ENCODE measurements at regions not wholly inside any gene's neighbourhood (a gene's known extent, or its start where the extent isn't known, plus 50 kb on each side); places are given as distances from the start of the nearest gene placed in this dataset.

- Histone ChIP-seq H3K9me3 (ENCODE audit: control extremely low read depth in 1 of 3, control insufficient read depth in 2 of 3, insufficient read depth in 1 of 3, low read length in 2 of 3) (no peaks in the 10 kb centered on the region), H3K9ac (ENCODE audit: low read length) (no peak overlapping the region), H2AFZ (ENCODE audit: insufficient read depth, low read depth, low read length, poor library complexity, severe bottlenecking) (no peak overlapping the region), H3K27me3 (replicated peaks in 1 of 4; ENCODE audit: control extremely low read depth in 1 of 4, control insufficient read depth in 3 of 4, insufficient read depth in 4 of 4, low read length in 3 of 4) (no peaks in the 10 kb centered on the region), H3K27ac (ENCODE audit: low read length in 2 of 2) (no peak overlapping the region), H3K4me2 (replicated peaks; ENCODE audit: low read depth, low read length, poor library complexity, severe bottlenecking) (no peak overlapping the region), H3K79me2 (ENCODE audit: control insufficient read depth, insufficient read depth, low read length) (no peaks in the 10 kb centered on the region), H3K4me3 (ENCODE audit: control extremely low read depth in 1 of 5, extremely low read depth in 1 of 5, insufficient read depth in 1 of 5, low read depth in 2 of 5, low read length in 4 of 5) (no peak overlapping the region), H3K4me1 (ENCODE audit: control insufficient read depth in 2 of 2, insufficient read depth in 2 of 2, low read length in 2 of 2) (no peaks in the 10 kb centered on the region), H4K20me1 (ENCODE audit: control insufficient read depth, insufficient read depth, low read length, poor library complexity, severe bottlenecking) (no peaks in the 10 kb centered on the region), H3K36me3 (replicated peaks in 1 of 2; ENCODE audit: control extremely low read depth in 1 of 2, control insufficient read depth in 1 of 2, extremely low read depth in 1 of 2, insufficient read depth in 2 of 2, low read length in 1 of 2) (no peaks in the 10 kb centered on the region)
- DNase-seq = no peak
- intact Hi-C loops (cut with micrococcal nuclease) = no loop called here
- Mint-ChIP-seq H3K4me1 (no peaks in the 10 kb centered on the region), H3K27ac (no peak overlapping the region), H3K9me3 (ENCODE audit: insufficient read depth) (no peaks in the 10 kb centered on the region), H3K4me3 (no peak overlapping the region), H3K27me3 (no peaks in the 10 kb centered on the region)
- WGBS (ENCODE audit: insufficient coverage) = 56% methylated on average over 1 of the region's 2 CpGs
- POLR2A ChIA-PET = no interaction called here
- CTCF ChIA-PET = no interaction called here
- no peak for ATAC-seq (ENCODE audit: low read depth)
- TF ChIP-seq EZH2 (IDR thresholded peaks at IDR 0.05; ENCODE audit: borderline replicate concordance, insufficient read depth, low read depth, low read length, poor library complexity, severe bottlenecking) = no peak
- TF ChIP-seq CTCF (IDR thresholded peaks at IDR 0.05) = no peak
Observed at GRCh38 chr2:126344493-126344892, 311.5 kb upstream of the GYPC start.

DNA sequence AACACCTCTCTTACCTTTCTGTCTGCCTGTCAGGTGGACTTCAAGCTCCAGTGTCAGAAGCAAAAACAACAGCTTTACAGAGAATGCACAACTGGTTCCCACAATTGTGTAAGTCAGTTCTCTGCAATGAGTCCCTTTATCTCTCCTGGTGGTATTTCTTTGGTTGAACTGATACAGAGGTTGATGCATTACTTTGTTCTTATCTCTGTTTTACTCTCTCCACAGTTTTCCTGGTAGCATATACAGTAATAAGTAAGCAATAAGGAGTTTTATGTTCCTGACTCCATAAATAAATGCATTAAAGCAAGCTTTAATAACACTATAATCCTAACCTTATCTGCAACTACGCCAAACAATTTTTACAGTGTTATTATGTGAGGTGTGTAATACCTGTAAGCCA lies 310.3 kb upstream of the GYPC start:
- H3K36me3 ChIP-seq (replicated peaks in 1 of 2; ENCODE audit: control extremely low read depth in 1 of 2, control insufficient read depth in 1 of 2, extremely low read depth in 1 of 2, insufficient read depth in 2 of 2, low read length in 1 of 2) = no peaks in the 10 kb centered on the region
- no peaks in the 10 kb centered on the region for H3K27me3 ChIP-seq (replicated peaks in 1 of 4; ENCODE audit: control extremely low read depth in 1 of 4, control insufficient read depth in 3 of 4, insufficient read depth in 4 of 4, low read length in 3 of 4)
- ATAC-seq (ENCODE audit: low read depth) = no peak
- POLR2A ChIA-PET = no interaction called here
- Mint-ChIP-seq H3K4me1 (no peaks in the 10 kb centered on the region), H3K27me3 (no peaks in the 10 kb centered on the region), H3K4me3 (no peak overlapping the region), H3K9me3 (ENCODE audit: insufficient read depth) (no peaks in the 10 kb centered on the region), H3K27ac (no peak overlapping the region)
- H3K9me3 ChIP-seq (ENCODE audit: control extremely low read depth in 1 of 3, control insufficient read depth in 2 of 3, insufficient read depth in 1 of 3, low read length in 2 of 3) = no peaks in the 10 kb centered on the region
- TF ChIP-seq EZH2 (IDR thresholded peaks at IDR 0.05; ENCODE audit: borderline replicate concordance, insufficient read depth, low read depth, low read length, poor library complexity, severe bottlenecking) (no peak), CTCF (IDR thresholded peaks at IDR 0.05) (no peak)
- H2AFZ ChIP-seq (ENCODE audit: insufficient read depth, low read depth, low read length, poor library complexity, severe bottlenecking) = no peak overlapping the region
- no CpG with 5 or more reads among the region's 1 CpG for WGBS (ENCODE audit: insufficient coverage)
- intact Hi-C loops (cut with micrococcal nuclease) = no loop called here
- no peaks in the 10 kb centered on the region for H4K20me1 ChIP-seq (ENCODE audit: control insufficient read depth, insufficient read depth, low read length, poor library complexity, severe bottlenecking)
- H3K9ac ChIP-seq (ENCODE audit: low read length) = no peak overlapping the region
- no peak for DNase-seq
- H3K79me2 ChIP-seq (ENCODE audit: control insufficient read depth, insufficient read depth, low read length) = no peaks in the 10 kb centered on the region
- no peaks in the 10 kb centered on the region for H3K4me1 ChIP-seq (ENCODE audit: control insufficient read depth in 2 of 2, insufficient read depth in 2 of 2, low read length in 2 of 2)
- H3K27ac ChIP-seq (ENCODE audit: low read length in 2 of 2) = no peak overlapping the region
- no peak overlapping the region for H3K4me3 ChIP-seq (ENCODE audit: control extremely low read depth in 1 of 5, extremely low read depth in 1 of 5, insufficient read depth in 1 of 5, low read depth in 2 of 5, low read length in 4 of 5)
- no peak overlapping the region for H3K4me2 ChIP-seq (replicated peaks; ENCODE audit: low read depth, low read length, poor library complexity, severe bottlenecking)
- CTCF ChIA-PET = no interaction called here
